Suprapubic skin (tissue), 4 donors: ENCODE measurements at regions not wholly inside any gene's neighbourhood (a gene's known extent, or its start where the extent isn't known, plus 50 kb on each side); places are given as distances from the start of the nearest gene placed in this dataset.

Experiments used
- CTCF ChIP-seq, 2 donors: fragments of 200-600 bp in 1 of 2; fragments of 450-650 bp in 1 of 2; sonication (generic) in 1 of 2; IDR thresholded peaks; one replicate each; pipeline ENCODE4 v1.5.1; 2016 to 2019; ENCODE audit warnings: antibody characterized with exemption in 2 of 2, mild to moderate bottlenecking in 1 of 2, moderate library complexity in 1 of 2
- EP300 ChIP-seq: sonication (generic); formaldehyde crosslinking; IDR thresholded peaks from one replicate; pipeline ENCODE4 v1.6.1; 2017; ENCODE audit warnings: antibody characterized with exemption
- POLR2A ChIP-seq, 2 donors: fragments of 450-650 bp; IDR thresholded peaks; one replicate each; pipeline ENCODE4 v1.6.1; 2017; ENCODE audit warnings: antibody characterized with exemption in 2 of 2, mild to moderate bottlenecking in 2 of 2, moderate library complexity in 2 of 2
- POLR2AphosphoS5 ChIP-seq, 3 donors: sonication (generic); formaldehyde crosslinking; IDR thresholded peaks; one replicate each; pipeline ENCODE4 v1.6.1; 2017; ENCODE audit warnings: antibody characterized with exemption in 3 of 3

- TF ChIP-seq POLR2A (IDR thresholded peaks at IDR 0.05) = no peak
- TF ChIP-seq CTCF (IDR thresholded peaks at IDR 0.05) = no peak
- TF ChIP-seq EP300 = no peak
- no peak for TF ChIP-seq POLR2AphosphoS5 (IDR thresholded peaks at IDR 0.05)
Measured at GRCh38 chr4:160175064-160175643, 1072.3 kb downstream of the RAPGEF2 start.
